H1 (cell line): ENCODE measurements at regions not wholly inside any gene's neighbourhood (a gene's known extent, or its start where the extent isn't known, plus 50 kb on each side); places are given as distances from the start of the nearest gene placed in this dataset.

Experiments
- CTCF ChIA-PET: fragments of 300-600 bp; sonication (Branson Sonifier 250); formaldehyde crosslinking; loops from one replicate; lab custom pipeline; 2021; ENCODE audit not compliant: partially characterized antibody; lab: Charles Lee
- POLR2A ChIA-PET: fragments of 300-600 bp; sonication (Branson Sonifier 250); formaldehyde crosslinking; loops from one replicate; lab custom pipeline; 2021; ENCODE audit warnings: inconsistent platforms; ENCODE audit not compliant: partially characterized antibody; lab: Charles Lee
- DNase-seq, 2 experiments: peaks; one replicate each; pipeline versions ENCODE4 v3.0.0 to v3.0.0-alpha.2; 2010 to 2022; ENCODE audit warnings: low spot score in 2 of 2, low read depth in 1 of 2, mixed read lengths in 1 of 2
- FAIRE-seq: peaks from 2 replicates; lab custom pipeline; 2011; peaks lifted over from hg19 to GRCh38; lab: Jason Lieb, UNC
- H2AFZ ChIP-seq: 2 replicates; pipeline ENCODE4 v1.8.1; 2012; ENCODE audit warnings: low read length, inconsistent platforms
- H2AK5ac ChIP-seq: 2 replicates; pipeline ENCODE4 v1.6.1; 2013; ENCODE audit warnings: low read depth, low read length
- H2BK120ac ChIP-seq: replicated peaks from 2 replicates; pipeline ENCODE3; 2013; ENCODE audit warnings: low read depth, low read length, inconsistent platforms
- H2BK12ac ChIP-seq: 2 replicates; pipeline ENCODE4 v1.6.1; 2013; ENCODE audit warnings: low read depth, low read length
- H2BK15ac ChIP-seq: 2 replicates; pipeline ENCODE4 v1.6.1; 2013; ENCODE audit warnings: low read length
- H2BK20ac ChIP-seq: 2 replicates; pipeline ENCODE4 v1.6.1; 2013; ENCODE audit warnings: low read length
- H2BK5ac ChIP-seq: 2 replicates; pipeline ENCODE4 v1.6.1; 2013; ENCODE audit warnings: low read depth, low read length
- H3K14ac ChIP-seq: 2 replicates; pipeline ENCODE4 v1.6.1; 2013; ENCODE audit warnings: inconsistent platforms; ENCODE audit not compliant: insufficient read length
- H3K18ac ChIP-seq: 2 replicates; pipeline ENCODE4 v1.6.1; 2013; ENCODE audit warnings: low read length; ENCODE audit errors: extremely low read depth
- H3K23ac ChIP-seq: 2 replicates; pipeline ENCODE4 v1.6.1; 2013; ENCODE audit warnings: inconsistent platforms; ENCODE audit not compliant: insufficient read length
- H3K23me2 ChIP-seq: 2 replicates; pipeline ENCODE4 v1.6.1; 2013; ENCODE audit warnings: low read depth, low read length
- H3K27ac ChIP-seq: 2 replicates; pipeline ENCODE4 v1.6.1; 2011; ENCODE audit warnings: low read depth, low read length, inconsistent platforms
- H3K27me3 ChIP-seq, 4 experiments: replicated peaks in 1 of 4; 1 replicate in 1 of 4; 2 replicates in 3 of 4; pipeline versions ENCODE4 v1.6.1 to v1.8.1; 2011 to 2013; ENCODE audit warnings: low read length in 3 of 4, mild to moderate bottlenecking in 3 of 4, inconsistent platforms in 2 of 4, mixed read lengths in 2 of 4, moderate library complexity in 1 of 4; ENCODE audit not compliant: control insufficient read depth in 3 of 4, insufficient read depth in 3 of 4; ENCODE audit errors: extremely low read depth in 1 of 4
- H3K36me3 ChIP-seq, 4 experiments: 2 replicates each; pipeline versions ENCODE4 v1.6.1 to v1.8.1; 2011 to 2013; ENCODE audit warnings: mild to moderate bottlenecking in 4 of 4, low read length in 3 of 4, moderate library complexity in 2 of 4, control low read depth in 1 of 4, inconsistent platforms in 1 of 4; ENCODE audit not compliant: insufficient read depth in 4 of 4, control insufficient read depth in 2 of 4
- H3K4ac ChIP-seq: replicated peaks from 2 replicates; pipeline ENCODE3; 2013; ENCODE audit warnings: low read length, low read depth, mixed read lengths, inconsistent platforms; ENCODE audit not compliant: insufficient read length
- H3K4me1 ChIP-seq, 4 experiments: replicated peaks in 1 of 4; 1 replicate in 1 of 4; 2 replicates in 3 of 4; pipeline versions ENCODE4 v1.6.1 to v1.8.1; 2011 to 2013; ENCODE audit warnings: low read length in 3 of 4, inconsistent platforms in 2 of 4, mixed read lengths in 1 of 4; ENCODE audit not compliant: insufficient read depth in 4 of 4, control insufficient read depth in 3 of 4
- H3K4me2 ChIP-seq, 2 experiments: 2 replicates each; pipeline versions ENCODE4 v1.6.1 to v1.8.1; 2011 to 2013; ENCODE audit warnings: low read depth in 2 of 2, low read length in 2 of 2, control low read depth in 1 of 2, inconsistent platforms in 1 of 2, mild to moderate bottlenecking in 1 of 2; ENCODE audit not compliant: insufficient read depth in 1 of 2
- H3K4me3 ChIP-seq, 4 experiments: fragments of 200-600, 300-600 bp in 1 of 4; sonication (generic), shearing (Covaris generic), sonication (Bioruptor Twin) in 1 of 4; 2 replicates each; pipeline versions ENCODE4 v1.5.1 to v1.8.1; 2011 to 2016; ENCODE audit warnings: low read length in 4 of 4, low read depth in 3 of 4, control low read depth in 2 of 4, inconsistent platforms in 2 of 4, mild to moderate bottlenecking in 2 of 4, mixed read lengths in 1 of 4, moderate library complexity in 1 of 4; ENCODE audit not compliant: insufficient read depth in 2 of 4; ENCODE audit errors: extremely low read depth in 1 of 4
- H3K56ac ChIP-seq: replicated peaks from 2 replicates; pipeline ENCODE3; 2013; ENCODE audit warnings: low read depth, mild to moderate bottlenecking, mixed read lengths, low read length, inconsistent platforms; ENCODE audit not compliant: insufficient read length
- H3K79me1 ChIP-seq: 2 replicates; pipeline ENCODE4 v1.6.1; 2013; ENCODE audit warnings: low read depth, low read length, control low read depth
- H3K79me2 ChIP-seq, 2 experiments: 2 replicates each; pipeline versions ENCODE4 v1.6.1 to v1.8.1; 2012 to 2013; ENCODE audit warnings: low read length in 2 of 2, mild to moderate bottlenecking in 2 of 2, inconsistent platforms in 1 of 2; ENCODE audit not compliant: insufficient read depth in 2 of 2, control insufficient read depth in 1 of 2
- H3K9ac ChIP-seq, 4 experiments: replicated peaks in 1 of 4; 1 replicate in 1 of 4; 2 replicates in 3 of 4; pipeline versions ENCODE4 v1.6.1 to v1.8.1; 2011 to 2013; ENCODE audit warnings: low read depth in 3 of 4, low read length in 3 of 4, control low read depth in 2 of 4, mild to moderate bottlenecking in 2 of 4, moderate library complexity in 2 of 4, inconsistent platforms in 1 of 4; ENCODE audit errors: extremely low read depth in 1 of 4
- H3K9me3 ChIP-seq, 2 experiments: 2 replicates each; pipeline versions ENCODE4 v1.6.1 to v1.8.1; 2012 to 2013; ENCODE audit warnings: mild to moderate bottlenecking in 2 of 2, moderate library complexity in 2 of 2, control low read depth in 1 of 2, inconsistent platforms in 1 of 2, low read depth in 1 of 2, low read length in 1 of 2, mixed read lengths in 1 of 2; ENCODE audit not compliant: insufficient read depth in 2 of 2
- H4K20me1 ChIP-seq, 2 experiments: replicated peaks in 1 of 2; 2 replicates each; pipeline versions ENCODE3 to v1.8.1; 2011 to 2013; ENCODE audit warnings: inconsistent platforms in 2 of 2, low read length in 2 of 2, mild to moderate bottlenecking in 1 of 2; ENCODE audit not compliant: insufficient read depth in 2 of 2, control insufficient read depth in 1 of 2
- H4K5ac ChIP-seq: 2 replicates; pipeline ENCODE4 v1.6.1; 2013; ENCODE audit warnings: low read length, low read depth, mixed read lengths, inconsistent platforms; ENCODE audit not compliant: insufficient read length
- H4K8ac ChIP-seq: 2 replicates; pipeline ENCODE4 v1.8.0; 2013; ENCODE audit warnings: mild to moderate bottlenecking, moderate library complexity, low read length, inconsistent platforms; ENCODE audit not compliant: insufficient read depth; ENCODE audit errors: extremely low read depth
- H4K91ac ChIP-seq: replicated peaks from 2 replicates; pipeline ENCODE3; 2013; ENCODE audit warnings: low read length, mixed read lengths, inconsistent platforms; ENCODE audit not compliant: insufficient read length
- BRCA1 ChIP-seq: IDR thresholded peaks from 2 replicates; pipeline ENCODE4 v1.6.1; 2012; ENCODE audit warnings: low read depth, low read length, improper control_type of control experiment
- CTCF ChIP-seq, 3 experiments: IDR thresholded peaks; 1 replicate in 2 of 3; 2 replicates in 1 of 3; pipeline versions ENCODE4 v1.5.1 to v1.6.1; 2011; ENCODE audit warnings: low read length in 3 of 3, mild to moderate bottlenecking in 3 of 3, inconsistent platforms in 2 of 3, low read depth in 1 of 3, moderate library complexity in 1 of 3; ENCODE audit not compliant: insufficient read depth in 1 of 3; ENCODE audit errors: control extremely low read depth in 1 of 3
- KDM1A ChIP-seq: fragments of 200-600, 300-600 bp; sonication (generic); IDR thresholded peaks from 2 replicates; pipeline ENCODE4 v1.7.1; 2016; ENCODE audit warnings: mild to moderate bottlenecking, low read length, borderline replicate concordance
- SAP30 ChIP-seq: fragments of 300-600 bp; sonication (generic); IDR thresholded peaks from 2 replicates; pipeline ENCODE4 v1.7.1; 2012; ENCODE audit warnings: low read length, moderate library complexity, mild to moderate bottlenecking, inconsistent platforms; ENCODE audit not compliant: insufficient read depth, insufficient replicate concordance
- SP4 ChIP-seq: IDR thresholded peaks from 2 replicates; pipeline ENCODE4 v1.6.1; 2012; ENCODE audit warnings: low read length, inconsistent platforms
- WGBS, 2 experiments: shearing (Covaris generic) in 1 of 2; methylation state at CpG; one replicate each; pipeline versions ENCODE4 v1.1.6 to v1.1.7; 2013 to 2015; ENCODE audit warnings: low lambda C conversion rate in 2 of 2, mixed read lengths in 2 of 2, inconsistent platforms in 1 of 2, low coverage in 1 of 2, missing lambda C conversion rate in 1 of 2; ENCODE audit not compliant: insufficient replicate concordance in 2 of 2, insufficient coverage in 1 of 2, insufficient read length in 1 of 2; ENCODE audit errors: extremely low coverage in 1 of 2, missing lambda C conversion rate in 1 of 2; 5-methylcytosine and 5-hydroxymethylcytosine counted together

GRCh38 chr4:44908565-44908964 is 182.2 kb upstream of the GNPDA2 start:
- FAIRE-seq: no peak
- Histone ChIP-seq H2BK5ac (no peak overlapping the region), H4K8ac (no peak overlapping the region), H2BK20ac (no peak overlapping the region), H4K20me1 (no peaks in the 10 kb centered on the region), H2BK12ac (no peak overlapping the region), H3K79me2 (no peaks in the 10 kb centered on the region), H2BK120ac (no peak overlapping the region), H3K79me1 (no peaks in the 10 kb centered on the region), H2BK15ac (no peak overlapping the region), H2AK5ac (no peak overlapping the region), H3K4me3 (no peak overlapping the region), H3K27ac (no peak overlapping the region), H3K4me1 (no peaks in the 10 kb centered on the region), H3K4ac (no peak overlapping the region), H3K18ac (no peak overlapping the region), H4K91ac (no peak overlapping the region), H3K9ac (no peak overlapping the region), H2AFZ (no peak overlapping the region), H3K23me2 (no peaks in the 10 kb centered on the region), H3K27me3 (no peaks in the 10 kb centered on the region), H3K4me2 (no peak overlapping the region), H3K56ac (no peak overlapping the region), H3K23ac (no peak overlapping the region), H3K14ac (no peak overlapping the region), H3K36me3 (no peaks in the 10 kb centered on the region), H3K9me3 (no peaks in the 10 kb centered on the region), H4K5ac (no peak overlapping the region)
- POLR2A ChIA-PET: no interaction called here
- no peak for DNase-seq
- CTCF ChIA-PET: no interaction called here
- WGBS, 2 experiments: 93% methylated on average over 1 of the region's 1 CpG; no CpG with 5 or more reads in 1 of the 2 experiments
- TF ChIP-seq CTCF (IDR thresholded peaks at IDR 0.05; ENCODE audit: control extremely low read depth in 1 of 3, insufficient read depth in 1 of 3, low read depth in 1 of 3, low read length in 3 of 3) (no peak), SP4 (no peak), SAP30 (no peak), KDM1A (no peak), BRCA1 (no peak)
